ENCODE measurements at regions not wholly inside any gene's neighbourhood (a gene's known extent, or its start where the extent isn't known, plus 50 kb on each side); places are given as distances from the start of the nearest gene placed in this dataset.

DNA sequence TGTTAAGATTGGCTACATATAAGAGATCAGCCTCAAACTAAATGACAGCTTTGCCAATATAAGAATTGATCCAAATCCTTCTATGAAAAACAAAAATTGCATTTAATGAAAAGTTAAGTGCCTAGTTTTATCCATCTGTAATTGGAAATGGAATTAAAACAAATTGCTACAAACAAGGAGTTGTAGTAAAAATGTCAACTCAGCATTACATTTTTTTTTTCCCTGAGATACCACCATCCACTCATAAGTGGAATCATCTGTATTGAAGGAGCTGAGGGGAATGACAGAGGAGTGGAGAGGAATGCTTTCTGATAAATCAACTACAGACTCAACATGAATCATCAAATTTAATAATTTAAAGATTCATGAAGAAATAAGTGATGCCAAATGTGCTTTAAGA, 601.8 kb downstream of the TMEM182 start:
- no peaks in the 10 kb centered on the region for H3K36me3 ChIP-seq (ENCODE audit: insufficient read depth, low read length)
- no peaks in the 10 kb centered on the region for H3K36me3 Mint-ChIP-seq (ENCODE audit: low read depth)
- peaks cover 2% of the 10 kb centered on the region for H3K9me3 Mint-ChIP-seq
- H3K27me3 ChIP-seq (ENCODE audit: control insufficient read depth in 1 of 2, insufficient read depth in 2 of 2, low read length in 2 of 2) = no peaks in the 10 kb centered on the region
- peaks cover 0 to 12% of the 10 kb centered on the region in 2 experiments for H3K9me3 ChIP-seq (ENCODE audit: control insufficient read depth in 1 of 2, insufficient read depth in 1 of 2, low read length in 2 of 2)
- no peaks in the 10 kb centered on the region for H3K27me3 Mint-ChIP-seq
- no peaks in the 10 kb centered on the region for H3K4me1 Mint-ChIP-seq (ENCODE audit: low read depth)
- POLR2A ChIA-PET = no interaction called here
- TF ChIP-seq, protein P1, sequence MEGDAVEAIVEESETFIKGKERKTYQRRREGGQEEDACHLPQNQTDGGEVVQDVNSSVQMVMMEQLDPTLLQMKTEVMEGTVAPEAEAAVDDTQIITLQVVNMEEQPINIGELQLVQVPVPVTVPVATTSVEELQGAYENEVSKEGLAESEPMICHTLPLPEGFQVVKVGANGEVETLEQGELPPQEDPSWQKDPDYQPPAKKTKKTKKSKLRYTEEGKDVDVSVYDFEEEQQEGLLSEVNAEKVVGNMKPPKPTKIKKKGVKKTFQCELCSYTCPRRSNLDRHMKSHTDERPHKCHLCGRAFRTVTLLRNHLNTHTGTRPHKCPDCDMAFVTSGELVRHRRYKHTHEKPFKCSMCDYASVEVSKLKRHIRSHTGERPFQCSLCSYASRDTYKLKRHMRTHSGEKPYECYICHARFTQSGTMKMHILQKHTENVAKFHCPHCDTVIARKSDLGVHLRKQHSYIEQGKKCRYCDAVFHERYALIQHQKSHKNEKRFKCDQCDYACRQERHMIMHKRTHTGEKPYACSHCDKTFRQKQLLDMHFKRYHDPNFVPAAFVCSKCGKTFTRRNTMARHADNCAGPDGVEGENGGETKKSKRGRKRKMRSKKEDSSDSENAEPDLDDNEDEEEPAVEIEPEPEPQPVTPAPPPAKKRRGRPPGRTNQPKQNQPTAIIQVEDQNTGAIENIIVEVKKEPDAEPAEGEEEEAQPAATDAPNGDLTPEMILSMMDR (IDR thresholded peaks at IDR 0.05) = no peak
- H3K4me1 ChIP-seq (ENCODE audit: insufficient read depth, low read length) = no peaks in the 10 kb centered on the region
- ATAC-seq (ENCODE audit: poor library complexity) (no peak), DNase-seq (no peak)
- no peak overlapping the region for H3K27ac ChIP-seq (ENCODE audit: low read depth in 1 of 2, low read length in 2 of 2)
- no peak overlapping the region for H3K27ac Mint-ChIP-seq
- H3K4me3 Mint-ChIP-seq = no peak overlapping the region
- no peak overlapping the region for H3K4me3 ChIP-seq (ENCODE audit: low read length)
- CTCF ChIA-PET = no interaction called here
- intact Hi-C loops (cut with DNase I, micrococcal nuclease) = no loop called here

DNA sequence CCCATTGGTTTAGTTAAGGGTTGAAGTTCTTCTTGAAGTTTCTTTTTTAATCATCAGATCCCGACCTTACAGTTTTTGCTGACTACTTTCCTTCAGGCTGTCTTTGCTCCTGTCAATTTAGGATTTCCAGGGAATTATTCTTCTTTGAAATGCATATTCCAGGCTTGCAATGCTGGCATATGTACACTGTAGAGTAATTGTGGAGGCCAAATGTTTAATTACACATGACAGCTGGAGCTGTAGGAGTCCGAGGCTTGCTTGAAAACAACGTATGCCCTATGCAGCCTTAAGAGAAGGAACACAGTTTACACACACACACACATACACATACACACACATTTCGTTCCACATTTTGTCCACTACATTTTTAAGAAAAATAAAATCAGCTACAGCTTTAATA, 602.3 kb downstream of the TMEM182 start:
- Histone ChIP-seq H3K9me3 (ENCODE audit: control insufficient read depth in 1 of 2, insufficient read depth in 1 of 2, low read length in 2 of 2) (peaks cover 0 to 12% of the 10 kb centered on the region in 2 experiments), H3K27me3 (ENCODE audit: control insufficient read depth in 1 of 2, insufficient read depth in 2 of 2, low read length in 2 of 2) (no peaks in the 10 kb centered on the region), H3K27ac (ENCODE audit: low read depth in 1 of 2, low read length in 2 of 2) (no peak overlapping the region), H3K4me1 (ENCODE audit: insufficient read depth, low read length) (no peaks in the 10 kb centered on the region), H3K4me3 (ENCODE audit: low read length) (no peak overlapping the region), H3K36me3 (ENCODE audit: insufficient read depth, low read length) (no peaks in the 10 kb centered on the region)
- Mint-ChIP-seq H3K27ac (no peak overlapping the region), H3K4me1 (ENCODE audit: low read depth) (no peaks in the 10 kb centered on the region), H3K36me3 (ENCODE audit: low read depth) (no peaks in the 10 kb centered on the region), H3K9me3 (peaks cover 2% of the 10 kb centered on the region), H3K4me3 (no peak overlapping the region), H3K27me3 (no peaks in the 10 kb centered on the region)
- TF ChIP-seq, protein P1 (IDR thresholded peaks at IDR 0.05) = no peak
- POLR2A ChIA-PET = no interaction called here
- intact Hi-C loops (cut with DNase I, micrococcal nuclease) = no loop called here
- ATAC-seq (ENCODE audit: poor library complexity) = no peak
- CTCF ChIA-PET = no interaction called here
- DNase-seq = no peak

DNA sequence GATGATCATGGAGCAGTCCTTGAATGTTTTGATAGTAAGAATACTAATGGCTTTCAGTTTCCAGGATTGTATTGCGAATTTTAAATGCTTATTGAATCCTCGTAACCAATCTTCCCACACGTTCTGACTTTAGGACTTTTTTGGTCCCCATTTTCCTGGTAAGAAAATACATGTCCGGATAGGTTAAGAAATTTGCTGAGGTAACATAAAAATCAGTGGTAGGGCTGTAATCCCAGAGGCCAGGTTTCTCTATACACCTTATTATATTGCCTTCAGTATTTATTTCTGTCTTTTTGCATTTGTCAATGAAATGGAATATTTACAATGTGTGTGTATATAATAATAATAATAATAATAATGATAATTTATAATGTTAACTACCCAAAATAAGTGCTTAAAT, 603.2 kb downstream of the TMEM182 start:
- TF ChIP-seq, protein P1 (IDR thresholded peaks at IDR 0.05) = no peak
- H3K4me3 ChIP-seq (ENCODE audit: low read length) = no peak overlapping the region
- POLR2A ChIA-PET = no interaction called here
- H3K9me3 ChIP-seq (ENCODE audit: control insufficient read depth in 1 of 2, insufficient read depth in 1 of 2, low read length in 2 of 2) = peaks cover 0 to 12% of the 10 kb centered on the region in 2 experiments
- no peak overlapping the region for H3K27ac ChIP-seq (ENCODE audit: low read depth in 1 of 2, low read length in 2 of 2)
- no peaks in the 10 kb centered on the region for H3K27me3 ChIP-seq (ENCODE audit: control insufficient read depth in 1 of 2, insufficient read depth in 2 of 2, low read length in 2 of 2)
- Mint-ChIP-seq H3K27ac (no peak overlapping the region), H3K36me3 (ENCODE audit: low read depth) (no peaks in the 10 kb centered on the region), H3K4me1 (ENCODE audit: low read depth) (no peaks in the 10 kb centered on the region), H3K9me3 (peaks cover 2% of the 10 kb centered on the region), H3K4me3 (no peak overlapping the region), H3K27me3 (no peaks in the 10 kb centered on the region)
- no peaks in the 10 kb centered on the region for H3K4me1 ChIP-seq (ENCODE audit: insufficient read depth, low read length)
- CTCF ChIA-PET = no interaction called here
- DNase-seq (no peak), ATAC-seq (ENCODE audit: poor library complexity) (no peak)
- no peaks in the 10 kb centered on the region for H3K36me3 ChIP-seq (ENCODE audit: insufficient read depth, low read length)
- intact Hi-C loops (cut with DNase I, micrococcal nuclease) = no loop called here

All from CD4-positive, alpha-beta T cell (primary cell).